ENCODE measurements at regions not wholly inside any gene's neighbourhood (a gene's known extent, or its start where the extent isn't known, plus 50 kb on each side); places are given as distances from the start of the nearest gene placed in this dataset.
A peak's percentile ranks its signal among the peaks of the same experiment; 100 is the strongest.

DNA sequence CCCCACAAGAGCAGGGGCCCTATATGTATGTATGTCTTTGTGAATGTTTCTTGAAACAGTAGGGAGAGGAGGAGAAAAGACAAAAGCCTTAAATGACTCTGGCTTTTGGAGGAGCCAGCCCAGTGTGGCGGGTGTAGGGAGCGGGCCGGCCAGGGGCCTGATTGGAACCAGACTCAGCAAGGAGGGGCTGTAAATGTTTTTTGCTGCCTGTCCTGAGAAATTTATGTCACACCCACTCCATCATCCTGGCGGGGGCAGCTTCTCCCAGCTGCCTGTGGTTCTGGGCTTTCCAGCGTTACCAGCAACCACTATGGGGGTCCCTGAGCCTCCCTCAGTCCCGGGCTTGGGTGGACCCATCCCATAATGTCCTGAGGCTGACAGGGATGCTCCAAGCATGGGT is 130.8 kb downstream of the PJA1 start:
- Histone ChIP-seq H3K27me3 (ENCODE audit: insufficient read depth, low read length) (no peaks in the 10 kb centered on the region), H3K4me3 (ENCODE audit: low read depth, low read length) (no peak overlapping the region), H4K91ac (ENCODE audit: low read depth, low read length) (no peak overlapping the region), H2BK5ac (ENCODE audit: low read depth, low read length, poor library complexity) (no peak overlapping the region), H3K79me2 (ENCODE audit: control insufficient read depth, insufficient read depth, low read length, poor library complexity) (no peaks in the 10 kb centered on the region), H3K36me3 (ENCODE audit: control insufficient read depth in 1 of 2, insufficient read depth in 2 of 2, low read length in 2 of 2) (no peaks in the 10 kb centered on the region), H4K8ac (ENCODE audit: low read depth, low read length) (no peak overlapping the region), H2AFZ (ENCODE audit: insufficient read depth, low read length, poor library complexity) (no peak overlapping the region), H4K12ac (ENCODE audit: low read depth, low read length) (no peak overlapping the region), H3K9ac (ENCODE audit: low read length) (no peak overlapping the region), H2BK12ac (ENCODE audit: low read length) (no peak overlapping the region), H3K4me1 (ENCODE audit: control insufficient read depth in 1 of 2, insufficient read depth in 2 of 2, low read length in 2 of 2) (peaks cover 6 to 20% of the 10 kb centered on the region in 2 experiments), H3K4ac (ENCODE audit: low read depth, low read length) (no peak overlapping the region), H3K79me1 (ENCODE audit: low read length) (no peaks in the 10 kb centered on the region), H2AK5ac (ENCODE audit: low read length) (no peak overlapping the region), H3K14ac (ENCODE audit: low read length) (no peak overlapping the region), H3K18ac (ENCODE audit: low read length) (no peak overlapping the region), H3K4me2 (ENCODE audit: low read length) (no peak overlapping the region), H3K9me3 (ENCODE audit: insufficient read depth, low read depth, low read length) (no peaks in the 10 kb centered on the region), H3K23ac (ENCODE audit: low read length) (no peak overlapping the region), H2BK120ac (ENCODE audit: insufficient read depth, low read length, poor library complexity) (no peak overlapping the region), H3K27ac (ENCODE audit: low read depth, low read length) (no peak overlapping the region)
- WGBS (ENCODE audit: extremely low coverage, insufficient coverage, insufficient read length) = no CpG with 5 or more reads among the region's 6 CpGs
- no peak for DNase-seq

- Histone ChIP-seq H4K12ac (ENCODE audit: low read depth, low read length) (no peak overlapping the region), H3K23ac (ENCODE audit: low read length) (no peak overlapping the region), H2BK12ac (ENCODE audit: low read length) (no peak overlapping the region), H3K27ac (ENCODE audit: low read depth, low read length) (peak overlapping the region; percentile 57), H3K9me3 (ENCODE audit: insufficient read depth, low read depth, low read length) (no peaks in the 10 kb centered on the region), H3K27me3 (ENCODE audit: insufficient read depth, low read length) (no peaks in the 10 kb centered on the region), H4K8ac (ENCODE audit: low read depth, low read length) (no peak overlapping the region), H2BK120ac (ENCODE audit: insufficient read depth, low read length, poor library complexity) (no peak overlapping the region), H3K9ac (ENCODE audit: low read length) (no peak overlapping the region), H3K79me1 (ENCODE audit: low read length) (no peaks in the 10 kb centered on the region), H3K18ac (ENCODE audit: low read length) (no peak overlapping the region), H4K91ac (ENCODE audit: low read depth, low read length) (no peak overlapping the region), H2AFZ (ENCODE audit: insufficient read depth, low read length, poor library complexity) (no peak overlapping the region), H3K79me2 (ENCODE audit: control insufficient read depth, insufficient read depth, low read length, poor library complexity) (no peaks in the 10 kb centered on the region), H3K4me2 (ENCODE audit: low read length) (no peak overlapping the region), H3K14ac (ENCODE audit: low read length) (no peak overlapping the region), H3K4me3 (ENCODE audit: low read depth, low read length) (no peak overlapping the region), H2BK5ac (ENCODE audit: low read depth, low read length, poor library complexity) (no peak overlapping the region), H3K4me1 (ENCODE audit: control insufficient read depth in 1 of 2, insufficient read depth in 2 of 2, low read length in 2 of 2) (peaks cover 6 to 20% of the 10 kb centered on the region in 2 experiments), H3K36me3 (ENCODE audit: control insufficient read depth in 1 of 2, insufficient read depth in 2 of 2, low read length in 2 of 2) (no peaks in the 10 kb centered on the region), H2AK5ac (ENCODE audit: low read length) (no peak overlapping the region), H3K4ac (ENCODE audit: low read depth, low read length) (no peak overlapping the region)
- peak; percentile 52 to 60 for DNase-seq
- WGBS (ENCODE audit: extremely low coverage, insufficient coverage, insufficient read length) = no CpG with 5 or more reads among the region's 6 CpGs
Measured at GRCh38 chrX:69033936-69034335, 131.3 kb downstream of the PJA1 start.

- H3K23ac ChIP-seq (ENCODE audit: low read length) = no peak overlapping the region
- H3K27me3 ChIP-seq (ENCODE audit: insufficient read depth, low read length) = no peaks in the 10 kb centered on the region
- H3K36me3 ChIP-seq (ENCODE audit: control insufficient read depth in 1 of 2, insufficient read depth in 2 of 2, low read length in 2 of 2) = no peaks in the 10 kb centered on the region
- H3K79me2 ChIP-seq (ENCODE audit: control insufficient read depth, insufficient read depth, low read length, poor library complexity) = no peaks in the 10 kb centered on the region
- H3K79me1 ChIP-seq (ENCODE audit: low read length) = no peaks in the 10 kb centered on the region
- no peak overlapping the region for H4K8ac ChIP-seq (ENCODE audit: low read depth, low read length)
- WGBS (ENCODE audit: extremely low coverage, insufficient coverage, insufficient read length) = no CpG with 5 or more reads among the region's 1 CpG
- H2BK5ac ChIP-seq (ENCODE audit: low read depth, low read length, poor library complexity) = no peak overlapping the region
- no peak overlapping the region for H3K4me2 ChIP-seq (ENCODE audit: low read length)
- no peak overlapping the region for H4K12ac ChIP-seq (ENCODE audit: low read depth, low read length)
- no peak overlapping the region for H3K18ac ChIP-seq (ENCODE audit: low read length)
- H3K4me1 ChIP-seq (ENCODE audit: control insufficient read depth in 1 of 2, insufficient read depth in 2 of 2, low read length in 2 of 2) = peaks cover 7 to 20% of the 10 kb centered on the region in 2 experiments
- H3K4ac ChIP-seq (ENCODE audit: low read depth, low read length) = no peak overlapping the region
- H2BK120ac ChIP-seq (ENCODE audit: insufficient read depth, low read length, poor library complexity) = no peak overlapping the region
- H2AFZ ChIP-seq (ENCODE audit: insufficient read depth, low read length, poor library complexity) = no peak overlapping the region
- DNase-seq = peak; percentile 87 to 91
- H3K4me3 ChIP-seq (ENCODE audit: low read depth, low read length) = no peak overlapping the region
- no peaks in the 10 kb centered on the region for H3K9me3 ChIP-seq (ENCODE audit: insufficient read depth, low read depth, low read length)
- H4K91ac ChIP-seq (ENCODE audit: low read depth, low read length) = no peak overlapping the region
- H3K14ac ChIP-seq (ENCODE audit: low read length) = no peak overlapping the region
- H2AK5ac ChIP-seq (ENCODE audit: low read length) = no peak overlapping the region
- H2BK12ac ChIP-seq (ENCODE audit: low read length) = no peak overlapping the region
- H3K27ac ChIP-seq (ENCODE audit: low read depth, low read length) = no peak overlapping the region
- no peak overlapping the region for H3K9ac ChIP-seq (ENCODE audit: low read length)
Measured at GRCh38 chrX:69032601-69033000, 132.7 kb downstream of the PJA1 start.

- H3K23ac ChIP-seq (ENCODE audit: low read length) = no peak overlapping the region
- peak overlapping the region; percentile 32 for H2BK5ac ChIP-seq (ENCODE audit: low read depth, low read length, poor library complexity)
- peak overlapping the region; percentile 45 for H4K91ac ChIP-seq (ENCODE audit: low read depth, low read length)
- H2AK5ac ChIP-seq (ENCODE audit: low read length) = no peak overlapping the region
- peaks cover 13 to 22% of the 10 kb centered on the region in 2 experiments for H3K4me1 ChIP-seq (ENCODE audit: control insufficient read depth in 1 of 2, insufficient read depth in 2 of 2, low read length in 2 of 2)
- H3K18ac ChIP-seq (ENCODE audit: low read length) = no peak overlapping the region
- H3K36me3 ChIP-seq (ENCODE audit: control insufficient read depth in 1 of 2, insufficient read depth in 2 of 2, low read length in 2 of 2) = no peaks in the 10 kb centered on the region
- H3K4ac ChIP-seq (ENCODE audit: low read depth, low read length) = no peak overlapping the region
- H3K9me3 ChIP-seq (ENCODE audit: insufficient read depth, low read depth, low read length) = no peaks in the 10 kb centered on the region
- H2BK12ac ChIP-seq (ENCODE audit: low read length) = no peak overlapping the region
- no peaks in the 10 kb centered on the region for H3K79me2 ChIP-seq (ENCODE audit: control insufficient read depth, insufficient read depth, low read length, poor library complexity)
- no peak overlapping the region for H3K4me2 ChIP-seq (ENCODE audit: low read length)
- H3K9ac ChIP-seq (ENCODE audit: low read length) = no peak overlapping the region
- H3K4me3 ChIP-seq (ENCODE audit: low read depth, low read length) = no peak overlapping the region
- no peak overlapping the region for H4K8ac ChIP-seq (ENCODE audit: low read depth, low read length)
- no peak overlapping the region for H3K27ac ChIP-seq (ENCODE audit: low read depth, low read length)
- WGBS (ENCODE audit: extremely low coverage, insufficient coverage, insufficient read length) = no CpG with 5 or more reads among the region's 2 CpGs
- H4K12ac ChIP-seq (ENCODE audit: low read depth, low read length) = no peak overlapping the region
- H3K79me1 ChIP-seq (ENCODE audit: low read length) = peaks cover 2% of the 10 kb centered on the region
- no peaks in the 10 kb centered on the region for H3K27me3 ChIP-seq (ENCODE audit: insufficient read depth, low read length)
- H3K14ac ChIP-seq (ENCODE audit: low read length) = no peak overlapping the region
- no peak overlapping the region for H2AFZ ChIP-seq (ENCODE audit: insufficient read depth, low read length, poor library complexity)
- DNase-seq = peak; percentile 45 to 68
- H2BK120ac ChIP-seq (ENCODE audit: insufficient read depth, low read length, poor library complexity) = no peak overlapping the region
Measured at GRCh38 chrX:69031971-69032391, 133.3 kb downstream of the PJA1 start.
